Right ventricle myocardium superior (tissue), 1 donor: ENCODE measurements at regions not wholly inside any gene's neighbourhood (a gene's known extent, or its start where the extent isn't known, plus 50 kb on each side); places are given as distances from the start of the nearest gene placed in this dataset.

ENCODE experiments used
- ATAC-seq: fragments of 200-7000 bp; cut with Tn5 transposase; one replicate; pipeline ENCODE4 v1.9.1; 2020; ENCODE audit warnings: mild to moderate bottlenecking; ENCODE audit not compliant: poor library complexity
- DNase-seq: peaks from one replicate; pipeline ENCODE4 v3.0.0-alpha.2; 2020
- intact Hi-C: fragments of 100-400 bp; cut with DNase I; formaldehyde crosslinking; loops from one replicate; pipeline ENCODE4 v1.11.2; 2022
- donor health status: DM: no; HTN: yes; CAD: no; lungs with severe emphysema.

DNA sequence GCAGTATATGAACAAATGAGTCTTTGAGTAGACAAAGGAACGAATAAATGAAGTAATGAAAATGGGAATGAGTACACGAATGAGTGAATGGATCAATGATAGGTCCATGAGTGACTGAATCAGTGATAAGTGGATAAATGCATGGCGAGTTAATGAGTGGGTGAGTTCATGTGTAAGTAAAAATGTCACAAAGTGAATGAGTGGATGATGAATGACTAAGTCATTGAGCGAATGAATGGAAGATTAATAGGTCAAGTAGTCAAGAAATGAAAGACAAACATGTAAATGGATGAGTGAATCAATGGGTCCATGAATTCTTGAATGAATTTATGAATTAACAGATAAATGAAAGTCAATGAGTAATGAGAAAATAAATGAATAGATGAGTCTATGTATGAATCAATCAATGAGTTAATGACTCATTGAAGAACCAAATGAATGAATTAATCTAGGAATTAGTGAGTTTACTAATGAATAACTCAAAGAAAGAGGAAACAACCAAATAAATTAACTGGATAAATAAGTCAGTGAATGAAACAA is 97.3 kb upstream of the RTL1 start:
- DNase-seq (no peak), ATAC-seq (no peak)
- intact Hi-C loops, result no loop called here

DNA sequence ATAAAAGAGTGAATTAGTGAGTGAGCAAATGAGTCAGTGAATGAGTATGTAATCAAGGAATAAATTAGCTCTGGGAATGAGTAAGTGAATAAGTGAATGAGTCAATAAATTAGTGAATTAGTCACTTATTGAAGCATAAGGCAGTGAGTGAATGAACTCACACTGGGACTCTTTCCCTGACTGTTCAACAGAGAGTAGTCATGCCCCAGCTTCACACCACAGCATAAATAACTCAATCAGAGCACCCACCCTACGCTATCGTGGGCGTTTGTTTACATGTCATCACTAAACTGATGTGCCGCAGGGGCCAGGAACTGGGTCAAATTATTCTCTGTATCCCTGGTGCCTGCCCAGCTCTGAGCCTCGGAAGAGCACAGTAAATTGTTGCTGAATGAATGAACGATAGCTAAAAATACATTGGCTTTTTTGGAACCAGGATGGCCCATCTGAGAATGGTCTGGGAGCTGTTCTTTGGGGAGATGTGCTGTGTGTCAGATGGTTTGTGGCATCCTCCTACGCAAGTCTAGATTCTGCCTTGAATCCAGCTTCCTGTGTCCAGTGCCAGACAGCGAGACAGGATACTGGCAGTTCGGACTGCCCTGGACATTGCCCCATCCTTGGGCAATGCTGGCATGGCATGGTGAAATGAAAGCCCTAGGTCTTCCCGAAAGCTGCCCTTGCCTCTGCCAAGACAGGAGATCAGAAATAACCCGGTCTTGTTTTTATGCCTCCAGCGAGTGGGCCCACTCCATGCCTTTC is 98.0 kb upstream of the RTL1 start:
- intact Hi-C loops, result no loop called here
- DNase-seq (no peak), ATAC-seq (no peak)

GRCh38 chr14:101002738-101003137 is 99.2 kb upstream of the RTL1 start:
- intact Hi-C loops, result no loop called here
- DNase-seq (no peak), ATAC-seq (no peak)

DNA sequence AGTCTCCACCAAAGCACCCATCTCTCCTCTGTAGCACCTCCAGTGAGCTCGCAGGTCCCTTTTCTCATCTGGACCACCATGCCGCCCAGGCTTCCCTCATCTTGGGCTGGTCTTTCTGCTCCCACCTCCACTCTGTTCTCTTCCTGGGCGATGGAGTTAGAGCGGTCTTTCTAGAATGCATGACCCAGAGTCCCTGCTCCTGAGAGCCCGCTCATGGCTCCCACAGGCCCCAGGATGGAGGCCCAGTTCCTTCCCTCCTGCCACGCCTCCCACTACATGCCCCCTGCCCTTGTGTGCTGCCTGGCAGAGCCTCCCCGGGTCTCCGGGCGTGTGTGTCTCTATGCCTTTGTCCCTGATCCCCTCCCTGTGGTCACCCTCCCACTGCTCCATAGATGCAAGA is 100.7 kb upstream of the RTL1 start:
- intact Hi-C loops, result no loop called here
- DNase-seq (no peak), ATAC-seq (no peak)

DNA sequence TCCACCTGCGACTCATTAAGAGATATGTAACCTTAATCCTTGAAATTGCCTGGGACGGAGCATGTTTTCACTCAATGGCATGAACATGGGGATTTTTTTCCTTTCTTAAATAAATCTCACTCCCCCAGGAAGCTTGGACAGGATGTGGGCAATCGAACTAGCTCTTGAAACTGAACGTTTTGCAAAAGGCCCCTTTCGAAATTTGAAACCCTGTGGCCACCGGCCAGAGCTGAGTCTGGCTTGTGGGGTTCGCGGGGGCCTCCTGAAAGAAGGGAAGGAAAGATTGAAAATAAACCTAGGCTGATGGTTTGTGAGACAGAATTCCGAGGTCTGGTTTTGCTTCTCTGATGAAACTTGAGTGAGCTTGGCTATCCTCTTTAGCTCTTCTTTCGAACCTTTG is 101.4 kb upstream of the RTL1 start:
- ATAC-seq, result no peak
- intact Hi-C loops, result no loop called here
- no peak for DNase-seq

GRCh38 chr14:101005447-101005846 is 101.9 kb upstream of the RTL1 start:
- peak; percentile 67 for ATAC-seq
- peak; percentile 70 for DNase-seq
- intact Hi-C loops, result no loop called here

DNA sequence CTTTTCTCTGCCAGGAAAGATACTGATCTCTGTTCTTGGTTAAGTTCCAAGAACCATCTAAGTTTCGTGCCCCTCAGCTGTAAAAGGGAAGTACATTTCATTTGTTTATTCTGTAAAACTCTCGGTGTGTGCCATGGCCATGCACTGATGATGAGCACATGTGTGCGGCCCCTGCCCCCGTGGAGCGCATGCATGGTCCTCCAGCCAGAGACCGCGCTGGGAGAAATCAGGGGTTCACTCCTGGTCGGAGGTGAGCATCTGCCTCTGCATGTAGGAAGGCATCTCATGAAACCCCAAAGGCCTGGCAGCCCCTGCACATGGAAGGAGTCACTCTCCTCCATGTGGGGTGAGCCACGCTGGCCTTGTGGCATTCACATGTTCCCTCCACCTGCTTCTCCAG is 102.5 kb upstream of the RTL1 start:
- DNase-seq (no peak), ATAC-seq (peak; percentile 23)

GRCh38 chr14:101007004-101007614 is 103.6 kb upstream of the RTL1 start:
- no peak for DNase-seq
- intact Hi-C loops, result no loop called here
- ATAC-seq, result no peak

More for the DNA sequence above, 102.5 kb upstream of the RTL1 start:
- intact Hi-C loops, result no loop called here

- intact Hi-C loops, result no loop called here
- ATAC-seq, result no peak
- DNase-seq, result no peak
These were observed 104.2 kb upstream of the RTL1 start for GRCh38 chr14:101007765-101008164.

- DNase-seq (no peak), ATAC-seq (no peak)
- intact Hi-C loops, result no loop called here
These were observed 104.7 kb upstream of the RTL1 start for GRCh38 chr14:101008196-101008595.

GRCh38 chr14:101008631-101009336 is 105.3 kb upstream of the RTL1 start:
- DNase-seq, result no peak
- no peak for ATAC-seq
- intact Hi-C loops, result no loop called here

DNA sequence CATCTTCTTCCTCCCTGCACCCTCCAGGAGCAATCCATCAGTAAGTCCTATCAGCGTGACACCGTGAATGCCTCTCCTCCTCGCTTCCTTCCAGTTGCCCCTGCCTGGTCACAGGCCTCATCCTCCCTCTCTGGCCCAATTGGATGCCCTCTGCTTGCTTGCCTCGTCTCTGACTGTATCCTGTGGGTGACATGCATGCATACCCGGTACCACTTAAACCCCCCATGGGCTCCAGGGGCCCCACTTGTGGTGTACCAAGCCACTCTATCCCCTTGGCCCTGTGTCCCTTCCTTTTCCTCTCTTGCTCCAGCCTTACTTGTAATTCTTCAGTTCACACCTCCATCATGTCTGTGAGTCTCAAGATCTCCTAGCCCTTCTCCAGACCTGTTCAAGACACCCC is 106.0 kb upstream of the RTL1 start:
- no peak for DNase-seq
- no peak for ATAC-seq

GRCh38 chr14:101010293-101010692 is 106.8 kb upstream of the RTL1 start:
- no peak for ATAC-seq
- intact Hi-C loops, result no loop called here
- no peak for DNase-seq

More for the DNA sequence above, 106.0 kb upstream of the RTL1 start:
- intact Hi-C loops, result no loop called here

DNA sequence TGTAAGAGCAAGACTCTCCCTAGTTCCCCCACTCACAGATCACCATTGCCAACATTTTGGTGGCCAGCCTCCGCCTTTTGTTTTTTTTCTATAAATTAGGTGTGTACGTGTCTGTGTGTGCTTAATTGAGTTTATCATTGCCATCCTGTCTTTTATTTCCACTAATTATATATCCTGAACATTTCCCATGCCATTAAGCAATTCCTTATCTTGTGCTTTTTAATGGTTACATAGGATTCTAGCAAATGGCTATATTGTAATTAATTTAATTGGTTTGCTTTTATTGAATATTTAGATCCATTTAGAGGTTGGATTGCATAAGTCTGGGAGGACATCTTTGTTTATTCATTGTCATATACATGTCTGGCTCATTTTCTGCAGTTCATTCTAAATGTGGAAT is 107.3 kb upstream of the RTL1 start:
- DNase-seq (no peak), ATAC-seq (no peak)
- intact Hi-C loops, result no loop called here

DNA sequence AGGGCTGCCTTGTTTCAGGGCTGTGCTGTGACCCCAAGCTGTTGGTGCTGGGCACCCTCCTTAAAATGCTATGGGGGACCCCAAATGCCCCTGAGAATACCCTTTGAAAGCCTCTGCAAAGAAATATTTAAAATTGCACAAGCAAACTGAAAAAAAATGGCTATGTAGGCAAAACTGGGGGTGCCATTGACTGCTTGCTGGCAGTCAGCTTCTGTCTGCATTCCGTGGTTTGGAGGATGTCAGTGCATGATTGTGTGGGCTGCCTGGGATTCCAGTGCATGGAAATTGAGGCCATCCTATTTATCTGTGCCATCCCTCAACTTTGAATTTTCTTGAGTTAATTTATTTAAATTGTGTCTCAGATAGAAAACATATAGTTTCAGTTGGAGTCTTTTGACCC is 113.7 kb upstream of the RTL1 start:
- intact Hi-C loops, result no loop called here
- DNase-seq, result no peak
- ATAC-seq, result no peak

- intact Hi-C loops, result no loop called here
- ATAC-seq (no peak), DNase-seq (no peak)
These were observed 114.5 kb upstream of the RTL1 start for GRCh38 chr14:101017806-101018560.

DNA sequence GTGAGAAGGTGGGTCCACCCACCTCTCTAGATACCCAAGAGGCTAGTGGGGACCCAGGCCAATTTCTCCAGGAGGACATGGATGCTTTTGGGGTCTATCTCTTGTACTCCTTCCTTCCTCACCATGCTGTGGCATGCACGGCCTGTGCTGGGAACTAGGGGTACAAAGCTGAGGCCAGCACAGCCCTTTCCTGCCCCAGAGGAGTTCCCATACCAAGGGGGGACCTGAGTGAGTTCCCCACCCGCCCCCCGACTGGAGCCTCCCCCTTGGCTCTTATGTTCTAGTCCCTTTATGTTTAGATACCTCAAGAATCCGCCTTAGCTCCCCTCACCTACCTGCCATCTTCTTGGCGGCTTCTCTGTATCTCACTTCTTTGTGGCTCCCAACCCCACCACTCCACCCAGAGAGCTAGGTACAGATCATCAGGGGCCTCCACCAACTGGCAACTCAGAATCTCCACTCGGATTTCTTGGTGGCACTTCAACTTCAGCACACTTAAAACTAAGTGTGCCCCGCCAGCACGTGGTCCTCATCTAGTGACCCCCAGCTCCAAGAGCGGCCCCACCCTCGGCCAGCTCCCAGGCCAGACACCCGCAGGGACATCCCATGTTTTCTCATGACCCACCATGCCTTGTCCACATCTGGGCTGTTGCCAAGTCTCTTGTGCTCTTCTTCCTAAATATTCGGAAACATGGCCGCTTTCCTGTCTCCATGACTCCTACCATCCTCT is 115.2 kb upstream of the RTL1 start:
- ATAC-seq, result no peak
- intact Hi-C loops, result no loop called here
- no peak for DNase-seq

DNA sequence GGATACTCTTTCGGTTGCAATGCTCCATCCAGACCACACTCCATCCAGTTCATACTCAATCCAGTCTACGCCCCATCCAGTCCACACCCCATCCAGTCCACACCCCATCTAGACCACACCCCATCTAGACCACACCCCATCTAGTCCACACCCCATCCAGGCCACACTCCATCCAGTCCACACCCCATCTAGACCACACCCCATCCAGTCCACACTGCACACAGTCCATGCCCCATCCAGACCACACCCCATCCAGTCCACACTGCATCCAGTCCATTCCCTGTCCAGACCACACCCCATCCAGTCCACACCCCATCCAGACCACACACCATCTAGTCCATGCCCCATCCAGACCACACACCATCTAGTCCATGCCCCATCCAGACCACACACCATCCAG is 116.0 kb upstream of the RTL1 start:
- no peak for DNase-seq
- ATAC-seq, result no peak
- intact Hi-C loops, result no loop called here
